ENCODE measurements at regions not wholly inside any gene's neighbourhood (a gene's known extent, or its start where the extent isn't known, plus 50 kb on each side); places are given as distances from the start of the nearest gene placed in this dataset.

DNA sequence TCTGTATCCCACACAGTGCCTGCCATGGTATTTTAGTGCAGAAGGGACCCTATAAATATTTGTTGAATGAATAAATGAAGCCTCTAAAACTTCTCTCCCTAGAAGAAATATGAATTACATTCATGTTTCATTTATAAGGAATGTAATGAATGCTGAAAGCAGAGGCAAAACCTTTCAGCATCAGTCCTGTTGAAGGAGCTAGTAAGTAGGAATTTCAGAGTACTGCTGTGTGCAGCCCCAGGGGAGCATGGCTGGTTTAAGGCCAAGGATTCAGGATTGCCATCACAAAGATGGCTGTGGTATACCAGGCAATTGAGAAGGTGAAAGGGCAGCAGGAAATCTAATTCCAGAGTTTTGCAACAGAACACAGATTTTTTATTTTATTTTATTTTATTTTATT lies 1131.4 kb downstream of the IGSF11 start:
- TF ChIP-seq, protein P1, sequence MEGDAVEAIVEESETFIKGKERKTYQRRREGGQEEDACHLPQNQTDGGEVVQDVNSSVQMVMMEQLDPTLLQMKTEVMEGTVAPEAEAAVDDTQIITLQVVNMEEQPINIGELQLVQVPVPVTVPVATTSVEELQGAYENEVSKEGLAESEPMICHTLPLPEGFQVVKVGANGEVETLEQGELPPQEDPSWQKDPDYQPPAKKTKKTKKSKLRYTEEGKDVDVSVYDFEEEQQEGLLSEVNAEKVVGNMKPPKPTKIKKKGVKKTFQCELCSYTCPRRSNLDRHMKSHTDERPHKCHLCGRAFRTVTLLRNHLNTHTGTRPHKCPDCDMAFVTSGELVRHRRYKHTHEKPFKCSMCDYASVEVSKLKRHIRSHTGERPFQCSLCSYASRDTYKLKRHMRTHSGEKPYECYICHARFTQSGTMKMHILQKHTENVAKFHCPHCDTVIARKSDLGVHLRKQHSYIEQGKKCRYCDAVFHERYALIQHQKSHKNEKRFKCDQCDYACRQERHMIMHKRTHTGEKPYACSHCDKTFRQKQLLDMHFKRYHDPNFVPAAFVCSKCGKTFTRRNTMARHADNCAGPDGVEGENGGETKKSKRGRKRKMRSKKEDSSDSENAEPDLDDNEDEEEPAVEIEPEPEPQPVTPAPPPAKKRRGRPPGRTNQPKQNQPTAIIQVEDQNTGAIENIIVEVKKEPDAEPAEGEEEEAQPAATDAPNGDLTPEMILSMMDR (IDR thresholded peaks at IDR 0.05; ENCODE audit: low read depth, low read length), result no peak
- DNase-seq (ENCODE audit: low read depth, low spot score), result peak; percentile 74
- H3K4me3 ChIP-seq (ENCODE audit: low read depth, low read length), result no peak overlapping the region
- in situ Hi-C loops (cut with HindIII; ENCODE audit: low sequenced_read_pairs), result no loop called here

DNA sequence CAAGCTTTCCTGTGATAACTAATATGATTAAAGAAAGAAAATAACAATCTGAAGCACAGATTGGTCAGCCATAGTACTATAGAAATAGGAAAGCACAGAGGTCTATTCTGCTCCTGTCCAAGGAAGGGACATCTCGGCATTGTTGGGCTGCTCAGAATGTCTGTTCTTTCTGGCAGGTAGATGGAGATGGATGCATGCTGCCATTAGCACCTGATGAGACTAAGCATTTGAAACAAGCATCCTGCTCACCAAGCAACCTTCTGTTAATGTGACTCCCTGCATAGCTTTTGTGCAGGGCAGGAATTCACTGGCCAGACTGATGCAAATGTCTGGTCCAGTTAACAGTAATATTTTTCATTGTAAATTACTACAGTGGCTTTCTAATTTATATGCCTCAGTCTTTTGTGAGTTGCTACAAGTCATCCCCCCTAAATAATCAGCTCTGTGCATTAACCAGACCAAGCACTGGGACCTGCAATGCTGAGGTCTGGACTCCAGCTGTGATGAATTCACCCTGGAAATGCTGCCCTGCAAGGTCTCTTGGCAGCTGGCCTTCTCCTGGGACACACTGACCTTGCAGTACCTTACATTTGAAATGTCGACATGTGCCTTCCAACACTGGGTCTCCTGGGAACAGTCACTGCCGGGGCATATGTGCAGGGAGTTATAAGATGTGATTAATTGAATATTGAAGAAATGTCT lies 1123.7 kb downstream of the IGSF11 start:
- TF ChIP-seq, protein P1 (IDR thresholded peaks at IDR 0.05; ENCODE audit: low read depth, low read length), result no peak
- no peak overlapping the region for H3K4me3 ChIP-seq (ENCODE audit: low read depth, low read length)
- in situ Hi-C loops (cut with HindIII; ENCODE audit: low sequenced_read_pairs), result no loop called here
- no peak for DNase-seq (ENCODE audit: low read depth, low spot score)

DNA sequence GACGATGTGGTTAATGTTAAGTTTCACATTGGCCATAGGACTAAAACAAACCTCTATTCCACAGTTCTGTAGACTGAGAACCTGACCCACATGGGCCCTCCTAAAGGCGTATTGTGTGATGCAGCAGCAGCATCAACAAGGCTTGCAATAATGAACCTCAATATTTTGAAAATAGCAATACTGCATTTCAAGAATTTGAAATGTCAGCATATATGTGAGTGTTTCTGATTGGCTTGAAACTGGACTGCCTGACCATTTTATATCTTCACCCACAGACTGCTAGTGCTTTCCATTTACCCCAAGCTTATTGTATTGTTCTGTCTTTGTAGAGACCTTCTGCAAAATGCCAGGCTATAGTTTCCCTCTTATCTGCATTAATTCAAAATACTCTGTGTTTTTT lies 1122.3 kb downstream of the IGSF11 start:
- in situ Hi-C loops (cut with HindIII; ENCODE audit: low sequenced_read_pairs), result no loop called here
- TF ChIP-seq, protein P1 (IDR thresholded peaks at IDR 0.05; ENCODE audit: low read depth, low read length), result no peak
- no peak overlapping the region for H3K4me3 ChIP-seq (ENCODE audit: low read depth, low read length)
- no peak for DNase-seq (ENCODE audit: low read depth, low spot score)

DNA sequence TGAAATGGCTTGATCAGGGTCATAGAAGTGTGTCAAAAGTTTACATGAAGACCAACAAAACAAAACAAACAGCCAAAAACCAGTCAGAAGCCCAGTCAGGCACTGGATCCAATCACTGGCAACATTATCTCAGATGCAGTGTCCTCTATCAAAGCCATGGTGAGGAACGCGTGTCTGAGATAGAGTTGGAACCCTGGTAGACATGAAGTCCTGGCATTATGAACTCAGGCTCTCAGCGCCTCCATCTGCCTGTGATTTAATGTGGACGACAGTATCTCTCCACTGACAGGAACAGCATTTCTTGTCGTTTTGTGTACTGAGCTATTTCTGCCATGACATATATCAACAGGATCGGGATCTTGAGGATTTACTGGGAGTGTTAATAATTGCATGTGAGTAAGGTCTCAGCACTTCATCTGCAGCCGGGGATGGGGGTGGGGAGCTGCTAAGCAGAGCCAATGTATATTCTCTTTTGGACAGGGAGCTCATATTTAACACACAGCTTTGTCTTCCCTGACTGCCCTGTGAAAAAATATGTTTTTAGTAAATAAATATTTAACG lies 1120.0 kb downstream of the IGSF11 start:
- TF ChIP-seq, protein P1 (IDR thresholded peaks at IDR 0.05; ENCODE audit: low read depth, low read length), result no peak
- in situ Hi-C loops (cut with HindIII; ENCODE audit: low sequenced_read_pairs), result no loop called here

DNA sequence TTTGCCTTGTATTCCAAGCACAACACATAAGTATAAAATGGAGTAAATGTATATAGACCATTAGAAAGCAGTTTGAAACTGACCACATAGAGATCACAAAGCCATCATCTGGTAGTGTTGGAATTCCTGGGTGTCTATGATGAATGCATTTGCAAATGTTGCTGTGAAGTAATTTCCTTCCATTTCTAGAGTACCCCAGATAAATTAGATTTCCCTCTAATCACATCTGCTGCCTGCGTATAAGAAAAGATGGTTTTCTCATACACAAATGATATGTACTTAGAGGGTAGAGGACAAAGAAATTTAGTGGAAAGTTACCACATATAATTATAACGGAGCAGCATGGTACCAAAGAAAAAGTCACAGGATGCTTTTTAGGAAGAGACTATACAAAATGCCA lies 1117.8 kb downstream of the IGSF11 start:
- DNase-seq (ENCODE audit: low read depth, low spot score), result no peak
- no peak overlapping the region for H3K4me3 ChIP-seq (ENCODE audit: low read depth, low read length)
- in situ Hi-C loops (cut with HindIII; ENCODE audit: low sequenced_read_pairs), result no loop called here
- TF ChIP-seq, protein P1 (IDR thresholded peaks at IDR 0.05; ENCODE audit: low read depth, low read length), result no peak

More for the DNA sequence above, 1120.0 kb downstream of the IGSF11 start:
- DNase-seq (ENCODE audit: low read depth, low spot score), result no peak
- no peak overlapping the region for H3K4me3 ChIP-seq (ENCODE audit: low read depth, low read length)

DNA sequence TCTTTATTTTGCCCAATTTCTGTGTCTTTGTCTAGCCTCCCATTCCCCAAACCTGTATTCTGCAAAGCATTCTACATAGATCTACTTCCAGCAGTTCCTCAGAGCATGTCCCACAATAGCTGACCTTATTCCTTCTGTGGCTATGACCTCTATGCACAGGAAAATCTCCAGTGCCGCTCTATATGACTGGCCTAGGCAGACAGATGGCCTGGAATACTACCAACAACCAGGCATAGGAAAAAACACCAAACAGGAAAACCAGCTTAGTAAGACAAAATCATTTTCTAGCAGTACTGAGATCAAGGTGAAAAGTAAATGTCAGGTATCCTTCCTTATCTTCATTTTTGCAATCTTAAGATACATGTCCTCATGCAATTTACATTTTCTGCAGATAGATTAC lies 1115.0 kb downstream of the IGSF11 start:
- TF ChIP-seq, protein P1 (IDR thresholded peaks at IDR 0.05; ENCODE audit: low read depth, low read length), result no peak
- no peak overlapping the region for H3K4me3 ChIP-seq (ENCODE audit: low read depth, low read length)
- in situ Hi-C loops (cut with HindIII; ENCODE audit: low sequenced_read_pairs), result no loop called here
- no peak for DNase-seq (ENCODE audit: low read depth, low spot score)

Data from astrocyte of the spinal cord (primary cell).